ENCODE measurements at regions not wholly inside any gene's neighbourhood (a gene's known extent, or its start where the extent isn't known, plus 50 kb on each side); places are given as distances from the start of the nearest gene placed in this dataset.

- DNase-seq (ENCODE audit: low read depth in 3 of 3) = no peak
Observed at GRCh38 chr1:193355626-193356025, 169.2 kb upstream of the B3GALT2 start.

GRCh38 chr1:193355178-193355577 is 168.8 kb upstream of the B3GALT2 start:
- DNase-seq (ENCODE audit: low read depth in 3 of 3) = no peak

- no peak for DNase-seq (ENCODE audit: low read depth in 3 of 3)
Observed at GRCh38 chr1:193348769-193349535, 162.5 kb upstream of the B3GALT2 start.

DNA sequence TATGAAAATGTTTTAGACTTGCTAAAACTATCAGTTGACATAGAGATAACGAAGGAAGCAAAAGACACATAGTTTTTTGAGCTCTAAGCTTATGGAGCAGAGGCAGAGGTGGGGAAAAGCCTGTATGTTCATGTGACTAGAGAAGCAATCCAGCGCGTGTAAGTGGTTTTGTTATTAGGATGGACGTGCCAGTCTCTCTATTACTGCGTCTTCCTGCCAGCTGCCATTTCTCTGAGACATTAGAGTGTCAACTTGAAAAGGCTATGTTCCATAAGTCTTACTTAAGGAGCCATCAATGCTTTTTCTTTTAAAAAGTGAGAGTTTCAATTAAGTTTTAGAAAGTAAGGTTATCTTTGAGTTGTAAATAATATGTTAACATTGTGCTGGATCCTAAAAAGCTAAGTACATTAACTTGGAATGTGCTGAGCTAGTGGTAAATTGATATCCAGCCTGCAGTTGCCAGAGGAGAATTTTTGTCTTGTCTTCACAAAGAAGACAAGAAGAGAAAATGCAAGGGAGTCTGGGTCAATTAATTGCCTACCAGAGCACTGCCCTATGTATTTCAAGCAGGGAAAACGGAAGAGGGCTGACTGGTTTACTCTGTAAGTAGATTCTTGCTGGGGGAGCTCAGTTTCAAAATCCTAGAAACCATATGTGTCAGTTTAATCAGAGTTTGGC is 161.8 kb upstream of the B3GALT2 start:
- no peak for DNase-seq (ENCODE audit: low read depth in 3 of 3)

- no peak for DNase-seq (ENCODE audit: low read depth in 3 of 3)
Observed at GRCh38 chr1:193346085-193346484, 159.7 kb upstream of the B3GALT2 start.

DNA sequence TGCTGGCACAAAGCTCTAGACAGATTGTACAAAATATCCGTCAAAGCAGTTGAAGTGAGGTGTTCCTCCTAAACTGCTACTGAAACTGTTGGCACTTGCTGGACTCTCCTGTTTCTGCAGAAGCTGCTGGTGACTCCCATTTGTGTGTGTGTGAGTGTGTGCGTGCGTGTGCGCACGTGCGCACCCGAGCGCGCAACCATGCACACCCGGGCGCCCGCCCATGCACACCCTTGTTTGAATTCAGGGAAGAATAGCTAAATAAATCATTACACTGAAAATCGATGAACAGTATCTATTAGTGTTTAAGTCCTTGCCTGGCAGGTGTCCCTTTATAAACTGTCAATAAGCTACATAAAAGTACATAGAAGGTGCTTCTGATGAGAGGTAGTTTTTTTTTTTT is 156.4 kb upstream of the B3GALT2 start:
- DNase-seq (ENCODE audit: low read depth in 3 of 3) = no peak

DNA sequence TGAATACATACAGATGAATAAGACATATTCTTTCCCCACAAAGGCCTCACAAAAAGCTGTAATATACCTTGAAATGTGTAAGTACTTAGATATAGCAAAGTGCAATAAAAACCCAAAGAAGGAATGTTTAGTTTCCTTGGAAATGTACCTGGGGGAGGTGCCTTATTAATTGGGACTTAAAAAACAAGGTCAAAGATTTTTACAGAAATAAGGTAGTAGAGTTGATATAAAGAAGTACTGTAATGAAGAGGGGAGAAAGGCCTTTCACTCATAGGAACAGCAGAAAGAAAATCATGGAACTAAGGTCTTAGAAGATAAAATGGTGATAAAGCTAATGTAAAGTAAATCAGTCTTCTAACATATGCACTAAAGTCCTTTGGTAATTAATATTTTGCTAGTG is 153.9 kb upstream of the B3GALT2 start:
- no peak for DNase-seq (ENCODE audit: low read depth in 3 of 3)

- no peak for DNase-seq (ENCODE audit: low read depth in 3 of 3)
Observed at GRCh38 chr1:193339401-193339800, 153.0 kb upstream of the B3GALT2 start.

- no peak for DNase-seq (ENCODE audit: low read depth in 3 of 3)
Observed at GRCh38 chr1:193338194-193338593, 151.8 kb upstream of the B3GALT2 start.

- DNase-seq (ENCODE audit: low read depth in 3 of 3) = no peak
Observed at GRCh38 chr1:193335806-193336428, 149.5 kb upstream of the B3GALT2 start.

GRCh38 chr1:193333166-193333565 is 146.8 kb upstream of the B3GALT2 start:
- DNase-seq (ENCODE audit: low read depth in 3 of 3) = no peak

GRCh38 chr1:193326296-193326695 is 139.9 kb upstream of the B3GALT2 start:
- DNase-seq (ENCODE audit: low read depth in 3 of 3) = no peak

GRCh38 chr1:193325771-193326170 is 139.4 kb upstream of the B3GALT2 start:
- DNase-seq (ENCODE audit: low read depth in 3 of 3) = no peak

GRCh38 chr1:193325042-193325441 is 138.6 kb upstream of the B3GALT2 start:
- no peak for DNase-seq (ENCODE audit: low read depth in 3 of 3)

DNA sequence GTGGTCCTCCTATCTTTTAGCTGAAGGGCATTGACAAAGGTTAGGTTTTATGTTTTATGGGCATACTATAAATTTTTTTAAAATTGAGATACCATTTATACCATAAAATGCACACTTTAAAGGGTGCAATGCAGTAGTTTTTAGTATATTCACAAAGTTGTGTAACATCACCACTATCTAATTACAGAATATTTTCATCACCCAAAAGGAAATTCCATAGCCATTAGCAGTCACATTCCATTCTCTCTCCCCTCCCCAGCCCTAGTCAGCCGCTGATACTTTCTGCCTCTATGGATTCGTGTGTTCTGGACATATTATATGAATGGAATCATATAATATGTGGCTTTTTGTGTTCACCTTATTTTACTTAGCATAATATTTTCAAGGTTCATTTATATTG is 135.8 kb upstream of the B3GALT2 start:
- DNase-seq (ENCODE audit: low read depth in 3 of 3) = no peak

GRCh38 chr1:193321242-193321840 is 134.9 kb upstream of the B3GALT2 start:
- DNase-seq (ENCODE audit: low read depth in 3 of 3) = no peak

DNA sequence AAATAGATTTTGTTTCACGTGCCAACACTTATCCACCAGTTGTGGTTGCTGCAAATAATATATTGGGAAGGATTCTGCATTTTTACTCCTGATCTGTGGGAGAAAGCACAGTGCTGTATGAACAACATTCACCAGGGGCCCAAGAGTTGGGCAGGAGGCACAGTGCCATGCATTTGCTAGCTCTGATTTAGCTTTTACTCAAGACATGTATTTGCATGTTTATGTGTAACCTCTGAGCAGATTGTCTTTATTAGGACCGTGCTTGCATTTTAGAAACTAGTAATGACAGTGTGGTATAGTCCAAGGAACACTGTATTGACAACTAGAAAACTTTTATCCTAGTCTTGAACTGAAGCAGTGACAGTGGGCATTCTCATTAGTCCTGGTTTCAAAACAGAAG is 133.9 kb upstream of the B3GALT2 start:
- DNase-seq (ENCODE audit: low read depth in 3 of 3) = no peak

DNA sequence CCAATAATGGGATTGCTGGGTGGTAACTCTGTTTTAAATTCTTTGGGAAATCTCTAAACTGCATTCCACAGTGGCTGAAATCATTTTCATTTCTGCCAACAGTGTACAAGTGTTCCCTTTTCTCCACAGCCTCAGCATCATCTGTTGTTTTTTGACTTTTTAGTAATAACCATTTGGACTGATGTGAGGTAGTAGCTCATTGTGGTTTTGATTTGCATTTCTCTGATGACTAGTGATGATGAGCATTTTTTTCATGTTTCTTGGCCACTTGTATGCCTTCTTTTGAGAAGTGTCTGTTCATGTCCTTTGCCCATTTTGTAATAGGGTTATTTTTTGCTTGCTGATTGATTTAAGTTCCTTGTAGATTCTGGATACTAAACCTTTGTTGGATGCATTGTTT is 131.9 kb upstream of the B3GALT2 start:
- no peak for DNase-seq (ENCODE audit: low read depth in 3 of 3)

GRCh38 chr1:193313354-193314140 is 127.1 kb upstream of the B3GALT2 start:
- no peak for DNase-seq (ENCODE audit: low read depth in 3 of 3)

- DNase-seq (ENCODE audit: low read depth in 3 of 3) = no peak
Observed at GRCh38 chr1:193312432-193312831, 126.0 kb upstream of the B3GALT2 start.

DNA sequence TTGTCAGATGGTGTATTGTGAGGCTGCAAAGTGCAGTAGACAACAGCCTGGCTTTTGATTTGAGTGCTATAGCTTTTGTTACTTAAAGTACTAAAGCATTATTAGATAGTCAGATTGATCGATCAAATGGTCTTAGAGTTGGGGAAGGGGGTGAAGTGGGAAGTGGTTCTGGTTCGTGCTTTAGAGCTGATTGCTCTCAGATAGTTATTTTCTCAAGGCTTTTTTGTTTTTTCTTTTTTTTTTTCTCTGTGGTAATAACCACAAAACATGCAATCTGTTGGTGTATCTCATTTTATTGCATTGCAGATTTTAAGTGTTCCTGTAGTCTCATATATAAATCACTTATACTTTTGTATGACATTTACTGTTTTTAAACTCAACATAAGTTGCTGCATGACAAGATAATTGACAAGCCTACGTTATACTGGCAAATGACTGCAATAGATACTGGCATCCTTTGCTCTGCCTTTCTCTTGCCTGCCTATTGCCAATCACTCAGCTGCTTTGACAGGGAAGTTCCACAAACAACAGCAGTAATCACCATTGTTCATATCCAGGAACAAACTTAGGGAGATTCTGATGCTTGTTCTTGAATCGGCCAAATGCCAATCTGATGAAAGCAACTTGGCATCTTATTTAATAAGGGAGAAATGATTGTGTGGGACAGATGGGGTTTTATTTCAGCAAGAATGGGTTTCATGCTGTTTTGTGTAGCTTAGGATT is 125.0 kb upstream of the B3GALT2 start:
- no peak for DNase-seq (ENCODE audit: low read depth in 3 of 3)
